ENCODE measurements at regions not wholly inside any gene's neighbourhood (a gene's known extent, or its start where the extent isn't known, plus 50 kb on each side); places are given as distances from the start of the nearest gene placed in this dataset.

GRCh38 chr5:9987101-9987500, 262.6 kb downstream of the ATPSCKMT start:
- no peaks in the 10 kb centered on the region for H3K36me3 ChIP-seq (ENCODE audit: low read depth)
- intact Hi-C loops (cut with micrococcal nuclease; ENCODE audit: unreplicated experiment) = no loop called here
- POLR2A ChIA-PET (ENCODE audit: unreplicated experiment) = interaction anchor here (0.6 kb wide), 1 partner anchor 975 kb away, joined by 3 read pairs; no protein-coding TSS in a partner anchor

GRCh38 chr5:9977070-9977469, 272.6 kb downstream of the ATPSCKMT start:
- ChIA-PET CTCF (no interaction called here), POLR2A (ENCODE audit: unreplicated experiment) (no interaction called here)

More at GRCh38 chr5:9987101-9987500, 262.6 kb downstream of the ATPSCKMT start:
- Histone ChIP-seq H4K20me1 (ENCODE audit: insufficient read depth) (no peaks in the 10 kb centered on the region), H3K4me2 (no peak overlapping the region), H3K27ac (no peak overlapping the region), H3K9me2 (ENCODE audit: insufficient read depth) (no peaks in the 10 kb centered on the region), H3K4me1 (replicated peaks; ENCODE audit: insufficient read depth) (no peaks in the 10 kb centered on the region), H3K4me3 (no peak overlapping the region), H3K27me3 (ENCODE audit: insufficient read depth, low read depth) (no peaks in the 10 kb centered on the region), H3F3A (ENCODE audit: insufficient read depth, low read depth) (no peaks in the 10 kb centered on the region), H3K9me3 (ENCODE audit: insufficient read depth, low read depth) (peaks cover 16% of the 10 kb centered on the region), H3K79me2 (ENCODE audit: low read depth) (no peaks in the 10 kb centered on the region), H2AFZ (no peak overlapping the region)
- CTCF ChIA-PET = no interaction called here
- no peak for TF ChIP-seq EZH2 (IDR thresholded peaks at IDR 0.05; ENCODE audit: low read depth)
- no peak for TF ChIP-seq CTCF (conservative IDR thresholded peaks at IDR 0.05)
- no peak for DNase-seq
- BruUV-seq (replicated peaks) = no TSS peak

GRCh38 chr5:9976621-9977020, 273.1 kb downstream of the ATPSCKMT start:
- no peaks in the 10 kb centered on the region for H4K20me1 ChIP-seq (ENCODE audit: insufficient read depth)
- no peak overlapping the region for H3K4me3 ChIP-seq
- no peak for TF ChIP-seq EZH2 (IDR thresholded peaks at IDR 0.05; ENCODE audit: low read depth)
- no peak for TF ChIP-seq CTCF (conservative IDR thresholded peaks at IDR 0.05)
- no peaks in the 10 kb centered on the region for H3K9me2 ChIP-seq (ENCODE audit: insufficient read depth)
- no peaks in the 10 kb centered on the region for H3F3A ChIP-seq (ENCODE audit: insufficient read depth, low read depth)
- no peaks in the 10 kb centered on the region for H3K4me1 ChIP-seq (replicated peaks; ENCODE audit: insufficient read depth)
- no TSS peak for BruUV-seq (replicated peaks)
- CTCF ChIA-PET = no interaction called here
- H3K79me2 ChIP-seq (ENCODE audit: low read depth) = no peaks in the 10 kb centered on the region
- H3K4me2 ChIP-seq = no peak overlapping the region
- H3K36me3 ChIP-seq (ENCODE audit: low read depth) = no peaks in the 10 kb centered on the region
- H3K9me3 ChIP-seq (ENCODE audit: insufficient read depth, low read depth) = no peaks in the 10 kb centered on the region
- POLR2A ChIA-PET (ENCODE audit: unreplicated experiment) = no interaction called here
- no peak overlapping the region for H3K27ac ChIP-seq
- intact Hi-C loops (cut with micrococcal nuclease; ENCODE audit: unreplicated experiment) = no loop called here
- H2AFZ ChIP-seq = no peak overlapping the region
- DNase-seq = peak in 1 of 2 experiments; percentile 23
- H3K27me3 ChIP-seq (ENCODE audit: insufficient read depth, low read depth) = no peaks in the 10 kb centered on the region

More at GRCh38 chr5:9977070-9977469, 272.6 kb downstream of the ATPSCKMT start:
- H3K27me3 ChIP-seq (ENCODE audit: insufficient read depth, low read depth) = no peaks in the 10 kb centered on the region
- no peaks in the 10 kb centered on the region for H3K36me3 ChIP-seq (ENCODE audit: low read depth)
- H3K79me2 ChIP-seq (ENCODE audit: low read depth) = no peaks in the 10 kb centered on the region
- H3K9me2 ChIP-seq (ENCODE audit: insufficient read depth) = no peaks in the 10 kb centered on the region
- no peaks in the 10 kb centered on the region for H4K20me1 ChIP-seq (ENCODE audit: insufficient read depth)
- H3K9me3 ChIP-seq (ENCODE audit: insufficient read depth, low read depth) = no peaks in the 10 kb centered on the region
- no peak overlapping the region for H3K4me2 ChIP-seq
- H3F3A ChIP-seq (ENCODE audit: insufficient read depth, low read depth) = no peaks in the 10 kb centered on the region
- no peak overlapping the region for H3K27ac ChIP-seq
- TF ChIP-seq CTCF (conservative IDR thresholded peaks at IDR 0.05) = no peak
- TF ChIP-seq EZH2 (IDR thresholded peaks at IDR 0.05; ENCODE audit: low read depth) = no peak
- no TSS peak for BruUV-seq (replicated peaks)
- H3K4me1 ChIP-seq (replicated peaks; ENCODE audit: insufficient read depth) = no peaks in the 10 kb centered on the region
- no peak overlapping the region for H2AFZ ChIP-seq
- intact Hi-C loops (cut with micrococcal nuclease; ENCODE audit: unreplicated experiment) = no loop called here
- H3K4me3 ChIP-seq = no peak overlapping the region
- peak in 1 of 2 experiments; percentile 18 for DNase-seq
